Smooth muscle cell (in vitro differentiated cells): ENCODE measurements at regions not wholly inside any gene's neighbourhood (a gene's known extent, or its start where the extent isn't known, plus 50 kb on each side); places are given as distances from the start of the nearest gene placed in this dataset.

Experiments
- DNase-seq: peaks from one replicate; lab custom pipeline; 2025; ENCODE audit not compliant: unreplicated experiment; lab: John Stamatoyannopoulos, UW
- H2AFZ ChIP-seq: fragments of 200-600 bp; sonication (generic); 2 replicates; pipeline ENCODE4 v1.6.0; 2016; ENCODE audit warnings: antibody characterized with exemption, low read depth, mild to moderate bottlenecking
- H3F3A ChIP-seq: fragments of 200-600 bp; sonication (generic); 2 replicates; pipeline ENCODE4 v1.6.0; 2017; ENCODE audit warnings: antibody characterized with exemption, low read depth
- H3K27ac ChIP-seq: fragments of 200-600 bp; sonication (generic); 2 replicates; pipeline ENCODE4 v1.5.1; 2016; ENCODE audit warnings: low read depth, mild to moderate bottlenecking
- H3K27me3 ChIP-seq: fragments of 200-600 bp; sonication (generic); 2 replicates; pipeline ENCODE4 v1.6.1; 2016; ENCODE audit warnings: low read depth, mild to moderate bottlenecking
- H3K36me3 ChIP-seq: fragments of 200-600 bp; sonication (generic); 2 replicates; pipeline ENCODE4 v1.5.1; 2016; ENCODE audit warnings: low read depth
- H3K4me1 ChIP-seq: fragments of 200-600 bp; sonication (generic); 2 replicates; pipeline ENCODE4 v1.5.1; 2016; ENCODE audit warnings: low read depth
- H3K4me2 ChIP-seq: fragments of 200-600 bp; sonication (generic); 2 replicates; pipeline ENCODE4 v1.6.0; 2016; ENCODE audit warnings: mild to moderate bottlenecking
- H3K4me3 ChIP-seq: fragments of 200-600 bp; sonication (generic); 2 replicates; pipeline ENCODE4 v1.5.1; 2016; ENCODE audit warnings: mild to moderate bottlenecking
- H3K79me2 ChIP-seq: fragments of 200-600 bp; sonication (generic); 2 replicates; pipeline ENCODE4 v1.6.0; 2016; ENCODE audit warnings: low read depth, mild to moderate bottlenecking
- H3K9ac ChIP-seq: fragments of 200-600 bp; sonication (generic); 2 replicates; pipeline ENCODE4 v1.6.0; 2016; ENCODE audit warnings: low read depth
- H3K9me3 ChIP-seq: fragments of 200-600 bp; sonication (generic); replicated peaks from 2 replicates; pipeline ENCODE4 v1.5.1; 2016; ENCODE audit warnings: low read depth
- H4K20me1 ChIP-seq: fragments of 200-600 bp; sonication (generic); 2 replicates; pipeline ENCODE4 v1.6.0; 2016; ENCODE audit warnings: low read depth
- WGBS: methylation state at CpG from one replicate; pipeline ENCODE4 v1.1.7; 2016; ENCODE audit warnings: low lambda C conversion rate; 5-methylcytosine and 5-hydroxymethylcytosine counted together
- TF ChIP-seq, protein P1 (sequence below): fragments of 200-600 bp; sonication (generic); IDR thresholded peaks from 2 replicates; pipeline ENCODE4 v1.5.1; 2017; ENCODE audit warnings: borderline replicate concordance, mild to moderate bottlenecking, antibody characterized with exemption; ENCODE audit not compliant: insufficient read depth, poor library complexity, severe bottlenecking

DNA sequence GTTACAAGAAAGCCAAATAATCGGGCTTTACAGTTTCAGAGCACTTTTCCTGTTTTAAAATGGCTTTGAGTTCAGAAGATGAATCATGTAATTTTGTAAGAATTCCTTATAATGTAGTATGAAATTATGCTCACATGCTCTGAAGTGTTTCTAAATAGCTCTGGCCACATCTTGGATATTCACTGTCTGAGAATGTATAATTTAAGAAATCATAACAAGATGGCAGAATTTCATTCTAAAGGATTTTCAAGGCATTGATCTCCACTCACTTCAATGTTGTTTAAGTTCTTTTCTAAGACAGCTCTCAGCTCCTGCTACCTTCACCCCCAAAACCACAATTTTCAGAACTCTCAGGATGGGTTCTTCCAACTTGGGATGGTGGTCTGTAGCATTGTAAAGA, 180.1 kb downstream of the DACT1 start:
- Histone ChIP-seq H3K36me3 (no peaks in the 10 kb centered on the region), H3K9me3 (no peaks in the 10 kb centered on the region), H4K20me1 (no peaks in the 10 kb centered on the region), H3K27me3 (no peaks in the 10 kb centered on the region), H3K9ac (no peak overlapping the region), H2AFZ (no peak overlapping the region), H3K27ac (peak overlapping the region; percentile 39), H3K4me1 (no peaks in the 10 kb centered on the region), H3K4me3 (no peak overlapping the region), H3K4me2 (no peak overlapping the region), H3F3A (no peaks in the 10 kb centered on the region), H3K79me2 (no peaks in the 10 kb centered on the region)
- TF ChIP-seq, protein P1, sequence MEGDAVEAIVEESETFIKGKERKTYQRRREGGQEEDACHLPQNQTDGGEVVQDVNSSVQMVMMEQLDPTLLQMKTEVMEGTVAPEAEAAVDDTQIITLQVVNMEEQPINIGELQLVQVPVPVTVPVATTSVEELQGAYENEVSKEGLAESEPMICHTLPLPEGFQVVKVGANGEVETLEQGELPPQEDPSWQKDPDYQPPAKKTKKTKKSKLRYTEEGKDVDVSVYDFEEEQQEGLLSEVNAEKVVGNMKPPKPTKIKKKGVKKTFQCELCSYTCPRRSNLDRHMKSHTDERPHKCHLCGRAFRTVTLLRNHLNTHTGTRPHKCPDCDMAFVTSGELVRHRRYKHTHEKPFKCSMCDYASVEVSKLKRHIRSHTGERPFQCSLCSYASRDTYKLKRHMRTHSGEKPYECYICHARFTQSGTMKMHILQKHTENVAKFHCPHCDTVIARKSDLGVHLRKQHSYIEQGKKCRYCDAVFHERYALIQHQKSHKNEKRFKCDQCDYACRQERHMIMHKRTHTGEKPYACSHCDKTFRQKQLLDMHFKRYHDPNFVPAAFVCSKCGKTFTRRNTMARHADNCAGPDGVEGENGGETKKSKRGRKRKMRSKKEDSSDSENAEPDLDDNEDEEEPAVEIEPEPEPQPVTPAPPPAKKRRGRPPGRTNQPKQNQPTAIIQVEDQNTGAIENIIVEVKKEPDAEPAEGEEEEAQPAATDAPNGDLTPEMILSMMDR = no peak
- no peak for DNase-seq
- WGBS = 83% methylated on average over 1 of the region's 1 CpG

DNA sequence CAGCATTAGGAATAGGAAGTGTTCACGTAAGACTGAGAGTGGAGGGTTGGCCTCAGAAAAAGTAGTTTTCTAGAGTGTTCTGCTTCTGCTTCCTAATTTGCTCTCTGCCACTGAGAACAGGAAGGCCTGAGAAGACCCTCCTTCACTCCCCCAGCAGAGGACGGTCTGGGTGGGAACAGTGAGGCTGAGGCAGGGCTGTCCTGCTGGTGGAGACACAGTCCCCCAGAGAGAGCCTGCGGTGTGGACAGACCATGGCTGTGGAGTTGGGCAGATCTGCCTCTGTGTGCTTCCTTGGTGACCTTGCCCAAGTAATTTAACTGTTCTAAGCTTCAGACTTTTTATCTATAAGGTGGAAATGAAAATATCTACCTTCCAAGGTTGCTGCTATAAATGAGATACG, 182.3 kb downstream of the DACT1 start:
- Histone ChIP-seq H3K36me3 (no peaks in the 10 kb centered on the region), H3K27ac (no peak overlapping the region), H3K9me3 (no peaks in the 10 kb centered on the region), H3K4me3 (no peak overlapping the region), H3K9ac (no peak overlapping the region), H3K4me2 (no peak overlapping the region), H4K20me1 (no peaks in the 10 kb centered on the region), H3F3A (peaks cover 3% of the 10 kb centered on the region), H3K79me2 (no peaks in the 10 kb centered on the region), H3K4me1 (no peaks in the 10 kb centered on the region), H3K27me3 (no peaks in the 10 kb centered on the region), H2AFZ (no peak overlapping the region)
- no peak for DNase-seq
- TF ChIP-seq, protein P1 = no peak
- WGBS = 96% methylated on average over 4 of the region's 4 CpGs

DNA sequence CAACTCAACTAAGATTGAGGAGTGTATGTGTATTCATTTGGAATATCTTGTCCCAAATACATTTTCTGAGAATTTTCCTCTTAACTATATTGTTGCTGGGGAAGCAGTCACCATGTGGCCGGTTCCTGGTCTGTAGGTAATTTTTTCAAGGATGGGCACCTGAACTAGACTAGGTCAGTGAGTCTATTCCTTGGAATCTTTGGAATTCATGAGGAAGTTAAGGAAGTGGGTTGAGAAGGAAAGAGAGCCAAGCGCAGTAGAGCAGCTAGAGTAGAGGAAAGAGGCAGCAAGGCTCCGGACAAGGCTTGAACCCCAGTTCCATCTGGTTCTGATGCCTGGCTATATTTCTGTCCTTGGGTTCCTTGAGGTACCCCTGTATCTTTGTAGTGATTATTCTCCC, 183.7 kb downstream of the DACT1 start:
- H3F3A ChIP-seq = peaks cover 3% of the 10 kb centered on the region
- TF ChIP-seq, protein P1 = no peak
- no peak overlapping the region for H3K9ac ChIP-seq
- DNase-seq = no peak
- H3K9me3 ChIP-seq = no peaks in the 10 kb centered on the region
- no peak overlapping the region for H3K4me2 ChIP-seq
- 89% methylated on average over 3 of the region's 3 CpGs for WGBS
- no peak overlapping the region for H2AFZ ChIP-seq
- H3K4me1 ChIP-seq = no peaks in the 10 kb centered on the region
- H3K27ac ChIP-seq = no peak overlapping the region
- H4K20me1 ChIP-seq = no peaks in the 10 kb centered on the region
- H3K27me3 ChIP-seq = no peaks in the 10 kb centered on the region
- H3K36me3 ChIP-seq = no peaks in the 10 kb centered on the region
- no peaks in the 10 kb centered on the region for H3K79me2 ChIP-seq
- H3K4me3 ChIP-seq = no peak overlapping the region

DNA sequence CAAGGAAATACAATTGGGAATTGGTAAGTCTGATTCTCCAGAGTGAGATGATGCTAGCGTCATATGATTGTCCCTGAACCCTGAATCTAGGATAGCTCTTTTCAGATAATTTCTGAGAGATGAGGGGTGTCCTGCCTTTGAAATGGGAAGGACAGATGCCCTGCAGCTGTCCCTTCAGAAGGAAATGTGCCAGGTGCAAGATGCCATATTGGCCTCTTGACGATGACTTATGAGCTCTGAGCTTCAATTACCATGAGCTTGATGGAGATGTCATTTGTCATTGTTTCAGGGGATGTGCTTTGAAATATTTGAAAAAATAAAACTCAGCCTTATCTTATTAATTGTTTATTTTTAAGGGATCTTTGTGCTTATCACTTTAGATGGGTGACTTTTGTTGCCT, 185.1 kb downstream of the DACT1 start:
- H3K9me3 ChIP-seq = no peaks in the 10 kb centered on the region
- TF ChIP-seq, protein P1 = no peak
- H2AFZ ChIP-seq = no peak overlapping the region
- no peaks in the 10 kb centered on the region for H4K20me1 ChIP-seq
- peaks cover 3% of the 10 kb centered on the region for H3F3A ChIP-seq
- no peak overlapping the region for H3K9ac ChIP-seq
- H3K4me2 ChIP-seq = no peak overlapping the region
- H3K4me1 ChIP-seq = no peaks in the 10 kb centered on the region
- H3K27ac ChIP-seq = no peak overlapping the region
- no peak for DNase-seq
- H3K27me3 ChIP-seq = no peaks in the 10 kb centered on the region
- 96% methylated on average over 2 of the region's 2 CpGs for WGBS
- no peak overlapping the region for H3K4me3 ChIP-seq
- H3K79me2 ChIP-seq = no peaks in the 10 kb centered on the region
- H3K36me3 ChIP-seq = no peaks in the 10 kb centered on the region
